T47D (cell line): ENCODE measurements at regions not wholly inside any gene's neighbourhood (a gene's known extent, or its start where the extent isn't known, plus 50 kb on each side); places are given as distances from the start of the nearest gene placed in this dataset.

Experiments used
- DNase-seq, 2 experiments: peaks; one replicate each; pipeline versions ENCODE4 v3.0.0 to v3.0.0-alpha.2; 2011 to 2012; ENCODE audit warnings: low read depth in 1 of 2, low spot score in 1 of 2
- JUND ChIP-seq: IDR thresholded peaks from 2 replicates; pipeline ENCODE4 v1.6.1; 2012; ENCODE audit warnings: low read depth
- in situ Hi-C: cut with HindIII; loops from 2 replicates; pipeline ENCODE4 v1.10.0; 2016; ENCODE audit warnings: low sequenced_read_pairs, low pct_unique_long_range_greater_than_20kb

- DNase-seq, result no peak
- in situ Hi-C loops, result no loop called here
- no peak for TF ChIP-seq JUND
These were observed 57.0 kb upstream of the PAK1 start for GRCh38 chr11:77530879-77531278.

DNA sequence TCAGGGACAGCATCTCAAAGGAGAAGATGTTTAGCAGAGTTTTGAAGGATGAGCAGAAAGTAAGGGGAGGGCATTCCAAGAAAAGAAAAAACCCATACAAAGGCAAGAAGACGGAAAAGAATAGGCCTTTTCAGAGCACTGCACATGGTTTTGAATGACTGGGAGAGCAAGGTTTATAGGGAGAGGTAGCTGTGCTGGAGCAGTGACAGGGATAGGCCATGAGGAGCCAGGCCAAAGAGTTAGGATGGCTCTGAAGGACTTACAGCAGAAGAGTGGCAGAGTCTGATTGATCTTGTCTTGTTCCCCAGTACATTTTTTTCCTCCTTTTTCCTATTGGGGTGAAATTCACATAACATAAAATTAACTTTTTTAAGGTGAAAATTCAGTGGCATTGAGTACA is 55.8 kb upstream of the PAK1 start:
- DNase-seq, result no peak
- no peak for TF ChIP-seq JUND
- in situ Hi-C loops, result no loop called here

DNA sequence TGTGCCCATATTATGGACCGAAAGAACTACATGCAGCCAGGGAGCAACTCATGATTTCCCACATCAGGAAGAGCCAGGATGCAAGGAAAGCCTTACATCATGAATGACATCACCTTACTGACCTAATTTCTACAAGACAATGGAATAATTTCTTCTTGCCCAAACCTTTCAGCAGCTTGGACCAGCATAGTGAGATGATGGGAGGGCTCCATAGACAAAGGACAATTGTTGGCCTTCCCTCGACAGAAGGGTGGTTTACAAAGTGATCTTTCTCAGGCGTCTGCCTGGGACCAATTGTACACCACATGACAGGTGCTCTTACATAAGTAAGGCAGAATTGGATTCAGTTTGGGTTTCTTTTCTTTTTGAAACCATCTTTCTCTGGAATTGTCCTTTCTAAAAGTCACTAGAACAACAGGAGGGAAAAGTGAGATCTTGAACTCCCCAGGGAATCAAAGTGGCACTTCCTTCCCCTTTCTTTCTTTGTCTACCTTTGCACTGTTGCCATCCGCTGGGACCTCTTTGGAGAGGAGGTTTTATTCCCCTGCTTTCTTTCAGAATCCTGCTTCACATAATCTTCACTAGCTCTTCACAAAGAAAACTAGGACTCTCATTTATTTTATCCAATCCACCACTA is 51.7 kb upstream of the PAK1 start:
- in situ Hi-C loops, result no loop called here
- TF ChIP-seq JUND, result no peak
- DNase-seq, result no peak

- in situ Hi-C loops, result no loop called here
- no peak for TF ChIP-seq JUND
- peak in 1 of 2 experiments; percentile 38 for DNase-seq
These were observed 50.6 kb upstream of the PAK1 start for GRCh38 chr11:77524539-77524938.

DNA sequence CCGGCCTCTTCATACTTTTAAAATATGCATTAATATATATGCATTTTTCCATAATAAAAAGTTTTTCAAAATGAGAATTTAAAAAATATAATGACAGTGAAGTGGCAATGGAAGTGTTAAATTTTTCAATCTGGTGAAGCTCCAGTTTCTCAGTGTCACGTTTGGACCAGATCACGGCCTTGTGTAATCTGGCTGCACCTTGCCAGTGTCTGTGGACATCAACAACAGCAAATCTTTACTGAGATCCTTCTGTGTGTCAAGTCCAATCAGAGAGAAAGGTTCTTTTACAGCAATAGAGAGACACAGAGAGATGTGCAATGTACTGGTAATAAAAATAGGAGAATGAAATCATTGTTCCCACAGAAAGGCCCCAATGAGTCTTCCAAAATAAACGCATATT is 49.8 kb upstream of the PAK1 start:
- TF ChIP-seq JUND, result no peak
- in situ Hi-C loops, result no loop called here

More for the DNA sequence above, 49.8 kb upstream of the PAK1 start:
- DNase-seq, result no peak
